HepG2 (cell line): ENCODE measurements at regions not wholly inside any gene's neighbourhood (a gene's known extent, or its start where the extent isn't known, plus 50 kb on each side); places are given as distances from the start of the nearest gene placed in this dataset.
"Not testable (repeated sequence)": the region's sequence is repeated elsewhere in the genome, so short reads cannot be mapped to it uniquely, and the experiment has no call there.

Experiments used
- ATAC-seq: fragments of 200-7000 bp; cut with Tn5 transposase; 3 replicates; pipeline ENCODE4 v1.9.1; 2020; ENCODE audit warnings: mild to moderate bottlenecking, moderate library complexity
- BruUV-seq: library from RNA; stranded (reverse); fragments of 400-500 nt; replicated peaks from 2 replicates; lab custom pipeline; 2021; lab: Mats Ljungman, UMichigan
- CTCF ChIA-PET: fragments of 300-600 bp; formaldehyde crosslinking; extraction: SDS; loops from one replicate; lab custom pipeline; 2021; ENCODE audit warnings: low total read pairs, inconsistent platforms, low intra/inter-chr PET ratio; lab: Yijun Ruan, JAX
- POLR2A ChIA-PET: fragments of 350-600 bp; sonication (Branson Sonifier 250); formaldehyde crosslinking; loops from one replicate; lab custom pipeline; 2020; ENCODE audit warnings: antibody characterized with exemption, inconsistent platforms; lab: Yijun Ruan, JAX
- DNase-seq: peaks from one replicate; pipeline ENCODE4 v3.0.0-alpha.2; 2015; ENCODE audit warnings: low spot score
- FAIRE-seq: peaks from 3 replicates; lab custom pipeline; 2011; peaks lifted over from hg19 to GRCh38; lab: Jason Lieb, UNC
- H2AFZ ChIP-seq: one replicate; pipeline ENCODE4 v1.6.1; 2011; ENCODE audit warnings: low read length, inconsistent platforms
- H3K27ac ChIP-seq: fragments of 300-600 bp; 3 replicates; pipeline ENCODE4 v1.8.0; 2011; ENCODE audit warnings: mixed run types, mild to moderate bottlenecking, mixed read lengths, low read length, inconsistent platforms; ENCODE audit not compliant: insufficient read depth; ENCODE audit errors: extremely low read length
- H3K27me3 ChIP-seq, 2 experiments: fragments of 200-600 bp in 1 of 2; 2 replicates in 1 of 2; 3 replicates in 1 of 2; pipeline versions ENCODE4 v1.6.0 to v1.8.0; 2011; ENCODE audit warnings: low read length in 2 of 2, mild to moderate bottlenecking in 2 of 2, moderate library complexity in 2 of 2, inconsistent platforms in 1 of 2; ENCODE audit not compliant: insufficient read depth in 2 of 2, control insufficient read depth in 1 of 2
- H3K36me3 ChIP-seq, 2 experiments: fragments of 200-600 bp in 1 of 2; replicated peaks in 1 of 2; 2 replicates in 1 of 2; 3 replicates in 1 of 2; pipeline versions ENCODE4 v1.5.1 to v1.8.0; 2011; ENCODE audit warnings: low read length in 2 of 2, inconsistent platforms in 1 of 2; ENCODE audit not compliant: insufficient read depth in 2 of 2, control insufficient read depth in 1 of 2
- H3K4me1 ChIP-seq: 2 replicates; pipeline ENCODE4 v1.5.1; 2012; ENCODE audit warnings: low read length, inconsistent platforms; ENCODE audit not compliant: insufficient read depth
- H3K4me2 ChIP-seq: 2 replicates; pipeline ENCODE4 v1.6.0; 2011; ENCODE audit warnings: low read depth, low read length, inconsistent platforms
- H3K4me3 ChIP-seq, 3 experiments: fragments of 200-600 bp in 1 of 3; sonication (generic), shearing (Covaris generic) in 1 of 3; replicated peaks in 1 of 3; 2 replicates each; pipeline ENCODE4 v1.5.1; 2011 to 2016; ENCODE audit warnings: low read length in 3 of 3, inconsistent platforms in 2 of 3, low read depth in 2 of 3, mild to moderate bottlenecking in 2 of 3, control low read depth in 1 of 3, mixed read lengths in 1 of 3; ENCODE audit not compliant: insufficient read depth in 1 of 3
- H3K79me2 ChIP-seq: one replicate; pipeline ENCODE4 v1.6.1; 2011; ENCODE audit warnings: low read length, inconsistent platforms; ENCODE audit not compliant: insufficient read depth
- H3K9ac ChIP-seq: 2 replicates; pipeline ENCODE4 v1.6.0; 2011; ENCODE audit warnings: mild to moderate bottlenecking, low read depth, low read length, inconsistent platforms; ENCODE audit not compliant: insufficient read depth
- H3K9me3 ChIP-seq: 2 replicates; pipeline ENCODE4 v1.5.1; 2012; ENCODE audit warnings: mild to moderate bottlenecking, low read length
- H4K20me1 ChIP-seq: 2 replicates; pipeline ENCODE4 v1.6.0; 2011; ENCODE audit warnings: inconsistent platforms, mild to moderate bottlenecking, low read length, moderate library complexity; ENCODE audit not compliant: insufficient read depth
- TFE3 ChIP-seq: IDR thresholded peaks from 2 replicates; pipeline ENCODE4 v1.6.1; 2016
- ZNF282 ChIP-seq: fragments of 450-650 bp; IDR thresholded peaks from 2 replicates; pipeline ENCODE4 v1.6.1; 2018; ENCODE audit not compliant: partially characterized antibody
- WGBS: methylation state at CpG from one replicate; pipeline ENCODE4 v1.1.6; 2017; ENCODE audit warnings: low lambda C conversion rate; 5-methylcytosine and 5-hydroxymethylcytosine counted together
- in situ Hi-C: cut with HindIII; loops from 2 replicates; pipeline ENCODE4 v1.10.0; 2017; ENCODE audit warnings: low pct_unique_long_range_greater_than_20kb; ENCODE audit not compliant: extremely low pct_ligation_motif_present
- intact Hi-C: fragments of 100-400 bp; cut with micrococcal nuclease; formaldehyde crosslinking; loops from one replicate; pipeline ENCODE4 v1.10.0; 2022; ENCODE audit not compliant: unreplicated experiment
- TF ChIP-seq, protein P1 (sequence below): sonication (generic); formaldehyde crosslinking; IDR thresholded peaks from 2 replicates; pipeline ENCODE4 v1.5.0; 2020; ENCODE audit warnings: missing genetic modification reagents

DNA sequence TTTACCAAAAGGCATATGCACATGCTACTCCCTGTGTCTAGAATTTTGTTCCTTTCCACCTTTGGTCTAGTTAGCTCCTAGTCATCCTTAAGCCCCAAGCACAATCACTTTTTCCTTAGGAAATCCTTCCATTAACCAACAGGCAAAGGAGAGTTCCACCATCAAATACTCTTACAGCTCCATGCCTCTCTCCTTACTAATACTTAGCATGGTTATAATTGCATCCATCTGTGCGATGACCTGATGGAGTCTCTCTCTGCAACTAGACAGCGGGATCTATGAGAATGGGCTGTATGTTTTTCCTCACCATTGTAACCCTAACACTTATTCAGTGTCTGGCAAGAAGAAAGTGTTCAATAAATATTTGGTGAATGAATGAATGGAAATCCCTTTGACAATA, 69.3 kb upstream of the SMAD3 start (continued):
- TF ChIP-seq, protein P1, sequence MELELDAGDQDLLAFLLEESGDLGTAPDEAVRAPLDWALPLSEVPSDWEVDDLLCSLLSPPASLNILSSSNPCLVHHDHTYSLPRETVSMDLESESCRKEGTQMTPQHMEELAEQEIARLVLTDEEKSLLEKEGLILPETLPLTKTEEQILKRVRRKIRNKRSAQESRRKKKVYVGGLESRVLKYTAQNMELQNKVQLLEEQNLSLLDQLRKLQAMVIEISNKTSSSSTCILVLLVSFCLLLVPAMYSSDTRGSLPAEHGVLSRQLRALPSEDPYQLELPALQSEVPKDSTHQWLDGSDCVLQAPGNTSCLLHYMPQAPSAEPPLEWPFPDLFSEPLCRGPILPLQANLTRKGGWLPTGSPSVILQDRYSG (CRISPR knock-in tag), result no peak
- no peak for TF ChIP-seq ZNF282
- TF ChIP-seq, all 625 proteins: peak for 0

DNA sequence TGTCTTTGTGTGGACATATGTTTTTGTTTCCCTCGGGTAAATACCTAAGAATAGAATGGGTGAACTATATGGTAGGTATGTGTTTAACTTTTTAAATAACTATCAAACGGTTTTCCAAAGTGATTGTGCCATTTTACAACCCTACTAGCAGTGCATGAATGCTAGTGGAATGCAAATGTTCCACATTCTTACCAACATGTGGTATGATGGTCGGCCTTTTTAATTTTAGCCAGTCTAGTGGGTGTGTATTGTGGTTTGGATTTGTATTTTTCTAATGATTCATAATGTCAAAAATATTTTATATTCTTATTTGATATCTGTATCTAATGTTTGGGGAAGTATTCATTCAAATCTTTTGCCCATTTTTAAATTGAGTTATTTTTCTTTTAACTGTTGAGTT, 68.2 kb upstream of the SMAD3 start:
- no peak overlapping the region for H2AFZ ChIP-seq
- H4K20me1 ChIP-seq, result no peaks in the 10 kb centered on the region
- TF ChIP-seq TFE3 (CRISPR knock-in tag), result no peak
- no peak for ATAC-seq
- no peak overlapping the region for H3K4me3 ChIP-seq
- no peak overlapping the region for H3K27ac ChIP-seq
- DNase-seq, result no peak
- H3K9me3 ChIP-seq, result no peaks in the 10 kb centered on the region
- no peak overlapping the region for H3K4me2 ChIP-seq
- intact Hi-C loops (no loop called here), in situ Hi-C loops (no loop called here)
- ChIA-PET POLR2A (no interaction called here), CTCF (no interaction called here)
- peaks cover 29% of the 10 kb centered on the region for H3K4me1 ChIP-seq
- 71% methylated on average over 3 of the region's 3 CpGs for WGBS
- no peaks in the 10 kb centered on the region for H3K27me3 ChIP-seq
- H3K36me3 ChIP-seq, result no peaks in the 10 kb centered on the region
- no peaks in the 10 kb centered on the region for H3K79me2 ChIP-seq
- no TSS peak for BruUV-seq
- H3K9ac ChIP-seq, result no peak overlapping the region
- FAIRE-seq, result no peak

GRCh38 chr15:66998234-66998633, 67.2 kb upstream of the SMAD3 start:
- WGBS, result 96% methylated on average over 1 of the region's 1 CpG

More at GRCh38 chr15:66998234-66998633, 67.2 kb upstream of the SMAD3 start:
- CTCF ChIA-PET, H3K27me3 ChIP-seq, BruUV-seq, intact Hi-C loops, H3K27ac ChIP-seq, in situ Hi-C loops, FAIRE-seq, H4K20me1 ChIP-seq, H3K4me2 ChIP-seq, H3K4me3 ChIP-seq, H3K9me3 ChIP-seq, DNase-seq, H3K9ac ChIP-seq, H2AFZ ChIP-seq, POLR2A ChIA-PET, ATAC-seq, H3K79me2 ChIP-seq, H3K36me3 ChIP-seq: not testable (repeated sequence)
- peaks cover 23% of the 10 kb centered on the region for H3K4me1 ChIP-seq
